ENCODE measurements at regions not wholly inside any gene's neighbourhood (a gene's known extent, or its start where the extent isn't known, plus 50 kb on each side); places are given as distances from the start of the nearest gene placed in this dataset.

GRCh38 chr2:59665021-59665420 is 888.4 kb downstream of the BCL11A start:
- no peaks in the 10 kb centered on the region for H3K36me3 ChIP-seq (ENCODE audit: insufficient read depth, low read length)
- H3K79me2 ChIP-seq (replicated peaks; ENCODE audit: insufficient read depth, low read length) = no peaks in the 10 kb centered on the region
- H3K27me3 ChIP-seq (ENCODE audit: insufficient read depth, low read depth, low read length) = no peaks in the 10 kb centered on the region
- TF ChIP-seq POLR2AphosphoS5 (IDR thresholded peaks at IDR 0.05) (no peak), RAD21 (conservative IDR thresholded peaks at IDR 0.05) (no peak), EP300 (conservative IDR thresholded peaks at IDR 0.05; ENCODE audit: poor library complexity, severe bottlenecking) (no peak), REST (IDR thresholded peaks at IDR 0.05; ENCODE audit: borderline replicate concordance) (no peak), MXI1 (conservative IDR thresholded peaks at IDR 0.05; ENCODE audit: poor library complexity, severe bottlenecking) (no peak), SMC3 (conservative IDR thresholded peaks at IDR 0.05; ENCODE audit: poor library complexity) (no peak), TAF1 (IDR thresholded peaks at IDR 0.05; ENCODE audit: low read depth) (no peak), CTCF (IDR thresholded peaks at IDR 0.05; ENCODE audit: poor library complexity, severe bottlenecking) (no peak), EZH2 (IDR thresholded peaks at IDR 0.05; ENCODE audit: borderline replicate concordance, insufficient read depth, low read length, poor library complexity, severe bottlenecking) (no peak)
- no peak overlapping the region for H2AFZ ChIP-seq (ENCODE audit: low read depth, low read length)
- H3K27ac ChIP-seq (ENCODE audit: low read length) = no peak overlapping the region
- H4K20me1 ChIP-seq (ENCODE audit: insufficient read depth) = no peaks in the 10 kb centered on the region
- H3K9me3 ChIP-seq (ENCODE audit: low read length) = no peaks in the 10 kb centered on the region
- H3K9ac ChIP-seq (ENCODE audit: low read length) = no peak overlapping the region
- no peak overlapping the region for H3K4me2 ChIP-seq (ENCODE audit: low read length)
- H3K4me3 ChIP-seq (ENCODE audit: low read length) = no peak overlapping the region
- H3K9me2 ChIP-seq (ENCODE audit: insufficient read depth, low read length) = no peaks in the 10 kb centered on the region
- peaks cover 5% of the 10 kb centered on the region for H3F3A ChIP-seq (ENCODE audit: insufficient read depth, low read length, poor library complexity, severe bottlenecking)

GRCh38 chr2:59662127-59662861 is 891.2 kb downstream of the BCL11A start:
- no peaks in the 10 kb centered on the region for H3F3A ChIP-seq (ENCODE audit: insufficient read depth, low read length, poor library complexity, severe bottlenecking)
- no peak overlapping the region for H3K4me2 ChIP-seq (ENCODE audit: low read length)
- H3K36me3 ChIP-seq (ENCODE audit: insufficient read depth, low read length) = no peaks in the 10 kb centered on the region
- no peaks in the 10 kb centered on the region for H3K27me3 ChIP-seq (ENCODE audit: insufficient read depth, low read depth, low read length)
- no peak overlapping the region for H3K4me3 ChIP-seq (ENCODE audit: low read length)
- H3K27ac ChIP-seq (ENCODE audit: low read length) = no peak overlapping the region
- no peaks in the 10 kb centered on the region for H3K9me2 ChIP-seq (ENCODE audit: insufficient read depth, low read length)
- H3K79me2 ChIP-seq (replicated peaks; ENCODE audit: insufficient read depth, low read length) = no peaks in the 10 kb centered on the region
- no peak overlapping the region for H3K9ac ChIP-seq (ENCODE audit: low read length)
- H2AFZ ChIP-seq (ENCODE audit: low read depth, low read length) = no peak overlapping the region
- no peaks in the 10 kb centered on the region for H4K20me1 ChIP-seq (ENCODE audit: insufficient read depth)
- H3K9me3 ChIP-seq (ENCODE audit: low read length) = no peaks in the 10 kb centered on the region
- TF ChIP-seq TAF1 (IDR thresholded peaks at IDR 0.05; ENCODE audit: low read depth) (no peak), REST (IDR thresholded peaks at IDR 0.05; ENCODE audit: borderline replicate concordance) (no peak), POLR2AphosphoS5 (IDR thresholded peaks at IDR 0.05) (no peak), EZH2 (IDR thresholded peaks at IDR 0.05; ENCODE audit: borderline replicate concordance, insufficient read depth, low read length, poor library complexity, severe bottlenecking) (no peak), RAD21 (conservative IDR thresholded peaks at IDR 0.05) (no peak), MXI1 (conservative IDR thresholded peaks at IDR 0.05; ENCODE audit: poor library complexity, severe bottlenecking) (no peak), CTCF (IDR thresholded peaks at IDR 0.05; ENCODE audit: poor library complexity, severe bottlenecking) (no peak), SMC3 (conservative IDR thresholded peaks at IDR 0.05; ENCODE audit: poor library complexity) (no peak), EP300 (conservative IDR thresholded peaks at IDR 0.05; ENCODE audit: poor library complexity, severe bottlenecking) (no peak)
